Ectodermal cell (in vitro differentiated cells): ENCODE measurements at regions not wholly inside any gene's neighbourhood (a gene's known extent, or its start where the extent isn't known, plus 50 kb on each side); places are given as distances from the start of the nearest gene placed in this dataset.
A peak's percentile ranks its signal among the peaks of the same experiment; 100 is the strongest.

Experiments used
- H3K27ac ChIP-seq: 2 replicates; pipeline ENCODE4 v1.7.0; 2013; ENCODE audit warnings: mild to moderate bottlenecking, low read depth, low read length; ENCODE audit not compliant: insufficient read depth, poor library complexity, severe bottlenecking
- H3K27me3 ChIP-seq: 2 replicates; pipeline ENCODE4 v1.7.0; 2013; ENCODE audit warnings: mild to moderate bottlenecking, low read length; ENCODE audit not compliant: insufficient read depth, control insufficient read depth, poor library complexity, severe bottlenecking
- H3K36me3 ChIP-seq: one replicate; pipeline ENCODE4 v1.7.0; 2013; ENCODE audit warnings: low read length; ENCODE audit not compliant: control insufficient read depth, insufficient read depth
- H3K4me1 ChIP-seq: one replicate; pipeline ENCODE4 v1.7.0; 2013; ENCODE audit warnings: low read length; ENCODE audit not compliant: control insufficient read depth, insufficient read depth
- H3K4me3 ChIP-seq: 2 replicates; pipeline ENCODE4 v1.7.0; 2013; ENCODE audit warnings: low read depth, low read length, control low read depth; ENCODE audit not compliant: insufficient read depth
- H3K9me3 ChIP-seq: 2 replicates; pipeline ENCODE4 v1.7.0; 2013; ENCODE audit warnings: mild to moderate bottlenecking, low read length, moderate library complexity; ENCODE audit not compliant: control insufficient read depth
- WGBS, 2 experiments: methylation state at CpG; one replicate each; pipeline ENCODE4 v1.1.7; 2013; ENCODE audit warnings: missing lambda C conversion rate in 2 of 2; 5-methylcytosine and 5-hydroxymethylcytosine counted together

DNA sequence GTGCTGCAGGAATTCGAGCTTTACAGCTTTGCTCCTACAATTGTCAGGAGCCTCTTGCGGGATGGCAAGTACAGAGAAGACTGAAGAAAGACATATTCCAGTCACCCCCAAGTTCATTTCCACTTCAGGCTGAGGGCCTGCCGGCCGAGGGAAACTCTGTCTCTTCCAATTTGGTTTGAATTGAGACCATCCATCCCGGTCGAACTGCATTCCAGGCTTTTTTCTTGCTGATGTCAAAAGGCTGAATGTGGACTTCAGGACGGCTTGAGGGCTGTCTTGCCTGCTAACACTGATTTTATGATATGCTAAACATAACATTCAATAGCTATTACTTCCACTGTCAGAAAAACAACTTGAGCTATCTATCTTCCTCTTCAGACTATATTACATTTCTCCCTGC lies 79.8 kb upstream of the PLXNA2 start:
- no peak overlapping the region for H3K4me3 ChIP-seq
- no peaks in the 10 kb centered on the region for H3K4me1 ChIP-seq
- no peaks in the 10 kb centered on the region for H3K9me3 ChIP-seq
- no peak overlapping the region for H3K27ac ChIP-seq
- WGBS, 2 experiments = 77 to 86% methylated on average over 7 of the region's 7 CpGs
- H3K36me3 ChIP-seq = no peaks in the 10 kb centered on the region
- no peaks in the 10 kb centered on the region for H3K27me3 ChIP-seq

DNA sequence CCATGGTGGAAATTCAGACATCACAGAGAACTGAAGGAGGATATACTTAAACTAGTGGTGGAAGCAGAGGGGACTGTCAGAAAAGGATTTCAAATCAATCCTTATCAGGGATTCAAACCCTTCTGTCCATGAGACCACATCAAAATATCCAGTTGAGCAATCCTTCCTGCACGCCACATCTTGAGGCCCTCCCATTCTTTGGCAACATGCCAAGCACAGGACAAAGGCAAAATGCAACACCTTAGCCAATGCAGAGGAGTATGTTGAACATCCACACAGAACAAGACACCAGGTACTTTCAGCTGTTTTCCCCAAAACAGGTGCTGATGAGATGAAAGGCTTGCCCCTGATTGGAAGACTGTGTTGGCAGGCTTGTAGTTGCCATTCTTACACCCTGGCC lies 81.8 kb upstream of the PLXNA2 start:
- no peaks in the 10 kb centered on the region for H3K4me1 ChIP-seq
- no peak overlapping the region for H3K27ac ChIP-seq
- WGBS, 2 experiments = 90 to 96% methylated on average over 1 of the region's 1 CpG
- H3K9me3 ChIP-seq = no peaks in the 10 kb centered on the region
- no peaks in the 10 kb centered on the region for H3K27me3 ChIP-seq
- no peak overlapping the region for H3K4me3 ChIP-seq
- H3K36me3 ChIP-seq = no peaks in the 10 kb centered on the region

DNA sequence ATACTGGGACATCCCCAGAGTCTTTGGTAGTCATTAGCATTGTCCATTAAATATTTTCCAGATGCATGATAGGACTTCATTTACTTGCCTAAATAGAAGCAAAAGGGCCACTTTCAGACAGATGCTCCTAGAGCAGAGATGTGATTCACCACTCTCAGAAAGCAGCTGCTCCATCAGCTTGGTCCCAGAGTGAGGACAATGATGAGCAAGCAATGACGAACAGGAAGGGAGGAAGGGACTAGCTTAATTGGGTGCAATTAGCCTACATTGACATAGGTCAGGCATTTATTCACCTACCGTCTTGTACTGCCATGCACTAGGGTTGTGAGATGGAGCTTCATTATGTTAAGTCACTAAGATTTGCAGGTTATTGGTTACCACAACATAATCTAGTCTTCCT lies 85.1 kb upstream of the PLXNA2 start:
- no peaks in the 10 kb centered on the region for H3K9me3 ChIP-seq
- no peak overlapping the region for H3K4me3 ChIP-seq
- 91 to 93% methylated on average over 2 of the region's 2 CpGs for WGBS, 2 experiments

DNA sequence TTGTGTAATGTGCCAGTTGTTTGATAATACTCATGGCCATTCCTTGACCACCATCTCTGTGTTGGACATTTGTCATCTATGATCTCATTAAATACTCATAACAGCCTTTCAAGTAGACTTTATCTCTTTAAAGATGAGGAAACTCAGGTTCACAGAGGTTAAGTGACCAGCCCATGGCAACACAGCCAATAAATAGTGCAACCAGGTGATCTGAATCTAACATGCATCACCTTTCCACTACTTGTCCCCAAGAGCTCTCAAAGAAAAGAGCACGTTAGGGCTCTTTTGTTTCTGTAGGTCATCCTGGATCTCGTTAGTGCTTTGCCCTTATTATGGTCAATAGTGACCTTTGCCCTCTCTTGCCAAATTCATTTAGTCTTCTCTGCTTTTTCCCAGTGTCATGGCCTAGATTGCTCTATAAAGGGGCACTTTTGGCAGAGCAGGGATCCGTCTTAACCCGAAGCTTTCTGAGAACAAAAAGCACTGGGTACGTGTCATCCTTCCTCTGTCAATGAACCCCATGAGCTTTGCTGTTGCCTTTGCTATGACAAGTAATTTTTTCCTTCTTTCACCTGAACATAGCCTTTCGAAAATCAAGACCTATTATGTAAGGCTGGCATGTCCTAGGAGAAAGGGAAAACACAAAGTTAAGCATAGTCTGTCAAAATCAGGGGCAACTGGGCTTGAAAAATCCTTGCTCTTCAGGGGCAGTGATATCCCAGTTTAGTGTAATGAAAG lies 88.0 kb upstream of the PLXNA2 start:
- H3K4me3 ChIP-seq = no peak overlapping the region
- no peak overlapping the region for H3K27ac ChIP-seq
- H3K4me1 ChIP-seq = peaks cover 21% of the 10 kb centered on the region
- peaks cover 18% of the 10 kb centered on the region for H3K27me3 ChIP-seq
- no peaks in the 10 kb centered on the region for H3K9me3 ChIP-seq
- 79 to 80% methylated on average over 6 of the region's 6 CpGs for WGBS, 2 experiments
- H3K36me3 ChIP-seq = no peaks in the 10 kb centered on the region

More for the DNA sequence above, 85.1 kb upstream of the PLXNA2 start:
- Histone ChIP-seq H3K36me3 (no peaks in the 10 kb centered on the region), H3K27me3 (peaks cover 18% of the 10 kb centered on the region), H3K27ac (no peak overlapping the region), H3K4me1 (no peaks in the 10 kb centered on the region)

DNA sequence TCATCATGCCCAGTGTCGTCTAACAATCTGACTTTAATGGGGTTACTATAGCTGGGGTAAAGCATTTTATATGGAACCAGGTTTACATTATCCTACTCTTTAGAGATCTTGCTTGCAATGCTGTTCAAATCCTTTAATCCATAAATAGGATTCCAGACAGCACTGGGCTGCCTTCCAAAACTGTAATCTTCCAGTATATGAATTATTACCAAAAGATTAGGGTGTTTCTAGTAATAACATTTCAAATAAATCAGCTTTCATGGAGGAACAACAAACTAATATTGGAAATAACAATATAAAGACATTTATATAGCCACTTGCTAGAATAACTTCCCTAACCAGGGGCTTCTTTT lies 88.6 kb upstream of the PLXNA2 start:
- 71 to 83% methylated on average over 1 of the region's 1 CpG for WGBS, 2 experiments
- Histone ChIP-seq H3K27me3 (peaks cover 18% of the 10 kb centered on the region), H3K9me3 (no peaks in the 10 kb centered on the region), H3K36me3 (no peaks in the 10 kb centered on the region), H3K4me1 (peaks cover 22% of the 10 kb centered on the region), H3K4me3 (no peak overlapping the region), H3K27ac (no peak overlapping the region)

DNA sequence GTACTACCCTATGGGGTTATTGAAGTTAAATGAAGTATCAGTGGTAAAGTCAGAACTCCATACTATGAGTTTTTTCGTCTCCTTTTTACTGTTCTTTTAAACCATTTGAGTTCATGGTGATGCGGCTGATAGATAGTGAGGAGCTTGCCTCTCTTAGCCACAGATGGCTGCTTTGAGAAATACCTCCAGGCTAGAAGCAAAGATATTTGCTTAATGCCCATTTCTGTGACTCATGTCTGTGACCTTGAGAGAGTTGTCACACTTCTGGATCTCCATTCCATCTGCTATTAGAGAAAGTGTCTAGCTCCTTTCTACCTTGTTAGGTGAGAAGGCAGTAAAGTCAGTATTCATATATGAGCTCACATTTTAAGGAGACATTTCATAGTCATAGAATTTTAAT lies 89.5 kb upstream of the PLXNA2 start:
- Histone ChIP-seq H3K36me3 (no peaks in the 10 kb centered on the region), H3K27me3 (peaks cover 18% of the 10 kb centered on the region), H3K27ac (no peak overlapping the region), H3K9me3 (no peaks in the 10 kb centered on the region), H3K4me1 (peaks cover 31% of the 10 kb centered on the region), H3K4me3 (no peak overlapping the region)
- 98 to 100% methylated on average over 2 of the region's 2 CpGs for WGBS, 2 experiments

DNA sequence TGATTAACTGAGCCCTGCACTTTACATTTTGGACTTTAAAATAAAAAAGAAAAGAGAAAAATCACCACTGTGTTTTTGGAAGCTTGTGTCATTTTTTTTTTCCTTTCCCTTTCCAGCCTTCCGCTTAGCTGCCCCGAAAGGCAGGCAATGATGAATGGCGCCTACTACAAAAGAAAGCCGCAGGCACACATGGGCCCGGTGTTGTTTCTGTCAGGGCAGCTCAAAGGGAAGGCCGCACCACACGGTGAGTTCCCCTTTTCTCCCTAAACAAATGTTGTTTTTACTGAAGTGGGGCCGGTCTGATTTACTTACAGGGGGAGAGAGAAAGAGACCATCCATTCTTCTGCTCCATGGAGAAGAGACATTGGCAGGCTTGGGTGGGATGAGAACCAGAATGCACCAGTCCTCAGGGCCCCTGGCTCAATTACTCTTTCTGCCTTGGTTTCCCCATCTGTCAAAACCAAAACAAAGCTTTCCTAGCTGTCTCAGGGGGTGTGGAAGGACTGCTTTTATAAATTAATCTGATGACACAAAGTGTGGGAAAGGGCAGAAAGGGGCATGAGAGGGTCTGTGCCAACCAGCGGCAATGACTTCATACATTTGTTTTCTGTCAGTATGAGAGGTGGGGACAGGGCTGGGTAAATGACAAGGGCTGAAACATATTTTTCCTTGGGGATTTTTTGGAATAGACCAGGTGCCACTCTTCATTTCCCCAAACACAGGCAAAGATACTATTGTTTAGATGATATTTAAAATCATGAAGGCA lies 91.4 kb upstream of the PLXNA2 start:
- H3K4me3 ChIP-seq = no peak overlapping the region
- peaks cover 32% of the 10 kb centered on the region for H3K4me1 ChIP-seq
- no peaks in the 10 kb centered on the region for H3K36me3 ChIP-seq
- WGBS, 2 experiments = 11% methylated on average over 9 of the region's 9 CpGs
- peak overlapping the region; percentile 75 for H3K27ac ChIP-seq
- H3K27me3 ChIP-seq = peaks cover 18% of the 10 kb centered on the region
- H3K9me3 ChIP-seq = no peaks in the 10 kb centered on the region

DNA sequence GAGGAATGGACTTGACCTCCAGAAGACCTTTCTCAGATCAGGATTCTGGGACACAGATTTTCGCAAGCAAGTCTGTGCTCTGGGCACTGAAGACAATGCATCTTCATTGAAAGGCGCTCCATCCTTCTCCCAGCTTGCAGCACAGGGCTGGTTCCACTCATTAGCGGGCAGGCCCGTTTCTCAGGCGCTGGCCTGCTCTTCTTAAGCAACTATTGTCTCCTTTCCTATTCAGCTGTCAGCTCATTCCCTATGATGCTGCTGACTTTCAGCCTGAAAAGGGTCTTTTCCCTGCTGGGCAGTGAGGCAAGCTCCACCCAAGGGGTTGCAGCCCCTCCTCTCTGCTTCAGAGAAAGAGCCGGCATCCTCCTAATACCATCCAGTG lies 91.9 kb upstream of the PLXNA2 start:
- peak overlapping the region; percentile 75 for H3K27ac ChIP-seq
- 10 to 11% methylated on average over 5 of the region's 6 CpGs for WGBS, 2 experiments
- H3K4me3 ChIP-seq = no peak overlapping the region
- H3K9me3 ChIP-seq = no peaks in the 10 kb centered on the region
- H3K36me3 ChIP-seq = no peaks in the 10 kb centered on the region
- H3K27me3 ChIP-seq = peaks cover 18% of the 10 kb centered on the region
- H3K4me1 ChIP-seq = peaks cover 32% of the 10 kb centered on the region

DNA sequence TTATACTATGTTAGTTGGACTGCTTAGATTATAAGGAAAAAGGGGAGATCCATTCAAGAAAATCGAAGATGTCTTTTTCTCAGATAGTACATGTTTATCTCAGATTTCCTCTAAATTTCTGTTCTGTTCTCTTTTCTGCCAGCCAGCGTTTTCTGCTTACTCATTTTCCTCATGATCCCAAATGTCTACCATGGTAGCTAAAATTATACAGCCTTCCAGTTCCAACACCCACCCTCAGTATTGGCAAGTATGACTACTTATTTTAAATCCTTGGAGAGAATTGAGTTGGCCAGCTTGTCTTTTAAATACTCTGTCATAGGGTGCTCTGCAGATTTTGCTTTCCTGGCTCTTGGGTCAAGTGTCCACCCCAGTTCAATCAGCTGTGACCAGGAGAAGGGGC lies 95.7 kb upstream of the PLXNA2 start:
- H3K27me3 ChIP-seq = no peaks in the 10 kb centered on the region

DNA sequence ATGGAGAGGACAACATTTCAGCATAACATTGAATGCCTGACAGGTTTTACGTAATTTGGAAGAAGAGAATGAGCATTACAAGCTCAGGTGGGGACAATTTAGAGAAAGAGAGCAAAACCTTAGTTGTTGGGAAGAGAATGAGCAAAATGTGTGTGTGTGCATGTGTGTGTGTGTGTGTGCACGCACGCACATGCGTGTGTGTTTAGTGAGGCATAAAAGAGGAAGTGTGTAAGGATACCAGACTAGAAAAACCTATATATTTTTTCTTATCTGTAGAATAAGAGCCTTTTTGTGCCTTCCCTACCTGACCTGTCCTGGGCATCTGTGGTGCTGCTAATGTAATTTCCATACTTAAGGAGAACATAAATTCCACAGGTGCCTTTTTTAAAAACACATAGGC lies 99.0 kb upstream of the PLXNA2 start:
- WGBS, 2 experiments = 89 to 96% methylated on average over 2 to 4 of the region's 4 CpGs
- Histone ChIP-seq H3K27me3 (peaks cover 17% of the 10 kb centered on the region), H3K9me3 (no peaks in the 10 kb centered on the region), H3K4me1 (peaks cover 14% of the 10 kb centered on the region), H3K36me3 (no peaks in the 10 kb centered on the region), H3K4me3 (no peak overlapping the region), H3K27ac (no peak overlapping the region)

More for the DNA sequence above, 95.7 kb upstream of the PLXNA2 start:
- H3K27ac ChIP-seq = no peak overlapping the region
- 84 to 89% methylated on average over 2 of the region's 2 CpGs for WGBS, 2 experiments
- no peak overlapping the region for H3K4me3 ChIP-seq
- no peaks in the 10 kb centered on the region for H3K9me3 ChIP-seq
- H3K4me1 ChIP-seq = peaks cover 31% of the 10 kb centered on the region
- H3K36me3 ChIP-seq = no peaks in the 10 kb centered on the region
